Esophagus mucosa (tissue), 1 donor: ENCODE measurements at regions not wholly inside any gene's neighbourhood (a gene's known extent, or its start where the extent isn't known, plus 50 kb on each side); places are given as distances from the start of the nearest gene placed in this dataset.
A peak's percentile ranks its signal among the peaks of the same experiment; 100 is the strongest.
"Not testable (repeated sequence)": the region's sequence is repeated elsewhere in the genome, so short reads cannot be mapped to it uniquely, and the experiment has no call there.

ENCODE experiments used
- ATAC-seq: fragments of 200-7000 bp; cut with Tn5 transposase; one replicate; pipeline ENCODE4 v1.9.1; 2020
- donor health status: DM: yes; HTN: yes; CAD: no.

DNA sequence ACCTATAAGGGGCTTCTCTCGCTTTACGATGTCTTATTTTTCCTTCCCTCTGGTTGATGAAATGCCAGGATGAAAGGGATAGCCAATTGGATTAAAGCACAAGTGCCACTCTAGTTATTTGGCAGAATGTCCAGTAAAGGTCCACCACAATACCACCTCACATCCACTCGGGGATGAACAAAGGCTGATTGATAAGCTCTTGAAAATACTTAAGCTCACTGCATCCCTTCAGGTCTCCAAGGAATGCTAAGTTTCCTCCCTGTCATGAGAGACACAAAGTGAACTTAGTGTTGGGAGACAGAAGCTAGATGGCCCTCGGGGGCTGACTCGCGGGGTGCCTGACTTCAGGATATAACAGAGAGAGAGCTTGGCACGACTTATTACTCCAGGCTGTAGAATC lies 185.9 kb upstream of the ZNF644 start:
- ATAC-seq = not testable (repeated sequence)

DNA sequence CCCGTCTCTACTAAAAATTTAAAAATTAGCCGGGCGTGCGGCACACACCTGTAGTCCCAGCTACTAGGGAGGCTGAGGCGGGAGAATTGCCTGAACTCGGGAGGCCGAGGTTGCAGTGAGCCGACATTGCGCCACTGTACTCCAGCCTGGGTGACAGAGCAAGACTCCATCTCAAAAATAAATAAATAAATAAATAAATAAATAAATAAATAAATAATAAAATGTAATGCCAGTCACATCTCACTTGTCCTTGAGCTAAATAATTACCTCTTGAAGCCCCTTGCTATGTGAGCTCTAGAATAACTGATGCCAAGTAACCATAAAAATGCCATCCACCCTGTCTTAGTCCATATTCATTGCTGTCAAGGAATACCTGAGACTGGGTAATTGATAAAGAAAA lies 182.3 kb upstream of the ZNF644 start:
- ATAC-seq = not testable (repeated sequence)

GRCh38 chr1:91201694-91202093 lies 179.9 kb upstream of the ZNF644 start:
- ATAC-seq = no peak

DNA sequence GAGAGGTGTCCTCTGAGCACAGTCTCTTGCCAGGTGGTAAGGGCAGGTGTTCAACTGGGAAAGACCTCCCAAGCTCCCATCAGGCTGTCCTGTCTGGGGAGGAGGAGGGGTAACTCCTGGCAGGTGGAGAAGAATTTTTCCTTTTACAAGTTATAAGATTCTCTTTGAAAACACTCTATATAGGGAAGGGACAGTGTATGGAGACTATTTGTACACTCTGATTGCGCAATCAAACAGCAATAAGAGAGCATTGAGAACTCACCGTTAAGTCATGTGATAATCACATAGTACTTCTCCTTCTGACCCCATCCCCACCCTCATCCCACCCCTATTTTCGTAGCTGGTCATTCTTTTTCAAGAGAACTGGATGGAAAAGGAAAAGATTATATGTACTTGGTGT lies 179.3 kb upstream of the ZNF644 start:
- ATAC-seq = no peak

- ATAC-seq = no peak
Measured at GRCh38 chr1:91200675-91201074, 178.8 kb upstream of the ZNF644 start.

DNA sequence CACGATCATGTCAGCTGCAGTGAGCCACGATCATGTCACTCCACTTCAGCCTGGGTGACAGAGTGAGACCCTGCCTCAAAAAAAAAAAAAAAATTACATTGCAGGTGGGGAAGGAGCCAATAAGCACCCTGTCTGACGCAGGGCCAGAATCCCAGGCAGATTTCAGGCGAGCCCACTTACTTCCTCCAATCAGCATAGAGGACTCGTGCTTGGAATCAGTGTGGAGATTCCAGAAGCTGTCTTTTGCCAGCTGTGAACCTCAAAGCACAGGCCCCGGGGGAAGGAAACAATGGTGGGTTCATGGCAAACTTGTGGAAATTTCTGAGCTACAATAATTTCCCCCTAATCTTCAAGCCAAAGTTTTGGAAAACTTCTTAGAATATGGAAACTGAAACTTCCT lies 178.2 kb upstream of the ZNF644 start:
- no peak for ATAC-seq

DNA sequence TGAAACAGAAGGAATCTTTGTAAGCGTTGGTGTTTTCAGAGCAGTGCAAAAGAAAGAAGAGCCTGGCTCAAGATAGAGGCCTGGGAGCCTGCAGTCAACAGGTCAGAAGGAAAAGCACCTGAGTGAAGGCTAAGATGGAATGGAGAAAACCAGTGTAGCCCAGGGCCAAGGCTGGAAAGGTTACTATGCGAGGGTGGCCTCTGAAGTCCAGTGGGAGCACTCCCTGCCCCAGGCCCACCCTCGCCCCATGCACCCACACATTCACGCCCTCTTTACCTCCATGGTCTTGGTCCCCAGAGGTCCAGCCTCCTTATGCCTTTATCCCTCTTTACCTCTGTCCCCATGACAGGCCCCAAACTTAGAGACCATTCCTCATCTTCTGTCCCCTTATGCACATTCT lies 169.2 kb upstream of the ZNF644 start:
- no peak for ATAC-seq

- ATAC-seq = peak; percentile 37
Measured at GRCh38 chr1:91189096-91189495, 167.3 kb upstream of the ZNF644 start.

- not testable (repeated sequence) for ATAC-seq
Measured at GRCh38 chr1:91182807-91183206, 161.0 kb upstream of the ZNF644 start.

GRCh38 chr1:91176250-91176649 lies 154.4 kb upstream of the ZNF644 start:
- no peak for ATAC-seq

DNA sequence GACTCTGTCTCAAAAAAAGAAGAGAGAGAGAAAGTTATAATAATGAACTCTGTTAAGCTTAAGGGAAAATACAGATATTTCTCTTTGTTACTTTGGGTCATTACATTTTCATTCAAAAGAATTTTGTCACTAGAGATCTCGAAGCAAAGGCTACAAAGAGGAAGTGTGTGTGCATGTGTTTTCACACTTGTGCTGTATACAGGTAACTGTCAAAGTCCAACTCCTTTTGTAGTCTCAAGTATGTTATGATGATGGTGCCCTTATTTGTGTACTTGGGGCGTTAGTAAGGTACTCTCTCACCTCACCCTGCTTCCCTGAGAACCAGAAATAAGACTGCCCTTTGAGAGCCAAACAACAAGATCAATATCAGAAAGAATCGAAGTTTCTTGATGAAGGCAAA lies 152.9 kb upstream of the ZNF644 start:
- ATAC-seq = no peak

- no peak for ATAC-seq
Measured at GRCh38 chr1:91173346-91173890, 151.6 kb upstream of the ZNF644 start.

DNA sequence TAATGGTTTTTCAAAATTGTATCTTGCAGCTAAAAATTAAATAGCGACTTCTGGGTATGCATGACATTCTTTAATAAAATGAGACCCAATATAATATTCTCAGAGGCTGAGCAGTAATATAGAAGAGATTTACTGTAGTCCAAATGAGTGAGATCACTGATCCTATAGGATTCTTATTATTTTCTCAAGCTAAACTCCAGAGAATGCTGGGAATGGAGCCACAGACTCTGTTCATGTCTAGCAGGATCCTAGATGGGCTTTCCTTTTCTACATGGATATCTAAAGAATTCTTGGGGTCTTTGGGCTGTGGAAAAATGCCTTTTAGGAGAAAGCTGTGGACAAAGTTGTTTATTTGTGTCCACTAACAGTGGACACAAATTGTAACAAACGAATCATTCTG lies 150.7 kb upstream of the ZNF644 start:
- no peak for ATAC-seq

DNA sequence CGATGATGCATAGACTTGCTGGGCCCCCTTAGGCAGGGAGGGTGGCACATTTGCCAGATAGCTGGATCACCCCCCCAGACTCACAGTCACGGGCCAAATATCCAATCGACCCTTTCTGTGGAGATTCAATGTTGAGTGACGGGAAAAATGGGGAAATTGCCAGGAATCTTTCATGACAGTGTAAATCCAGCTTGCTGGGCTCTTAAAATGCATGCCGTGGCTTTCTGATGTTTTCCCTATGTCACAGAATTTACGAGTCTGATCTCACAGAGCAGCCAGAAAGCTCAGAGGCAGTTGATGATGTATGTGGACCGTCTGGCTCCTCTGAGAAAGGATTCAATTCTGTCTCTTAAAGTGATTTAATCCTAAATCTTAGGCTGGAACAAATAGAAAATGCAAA lies 150.1 kb upstream of the ZNF644 start:
- no peak for ATAC-seq

GRCh38 chr1:91170571-91170970 lies 148.7 kb upstream of the ZNF644 start:
- no peak for ATAC-seq

DNA sequence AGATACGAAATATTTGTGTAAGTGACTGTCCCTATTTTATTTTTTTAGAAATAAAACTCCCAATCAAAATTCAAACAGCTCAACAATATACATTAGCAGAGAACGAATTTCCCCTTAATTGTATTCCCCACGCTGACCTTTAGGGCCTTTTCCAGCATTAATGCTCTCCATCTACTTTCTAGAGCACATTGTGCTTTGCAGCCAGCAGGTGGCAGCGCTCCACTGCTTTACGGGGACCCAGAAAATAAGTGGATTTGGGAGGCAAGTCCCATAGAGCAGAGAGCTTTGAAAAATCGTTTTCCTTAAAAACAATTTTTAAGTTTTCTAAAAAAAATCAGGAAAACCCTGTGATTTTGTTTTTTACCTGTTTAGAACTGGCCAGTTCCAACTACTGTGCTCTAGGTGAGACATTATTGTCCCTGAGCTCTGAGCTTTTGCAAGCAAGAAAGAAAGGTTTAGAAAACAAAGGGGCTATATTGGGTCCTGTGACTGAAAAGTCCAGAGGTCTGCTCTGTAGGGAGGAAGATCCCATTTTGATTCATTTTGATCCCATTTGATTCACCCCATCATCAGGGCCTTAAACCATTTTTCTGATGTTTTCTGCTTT lies 144.4 kb upstream of the ZNF644 start:
- ATAC-seq = peak; percentile 72

- ATAC-seq = peak; percentile 87
Measured at GRCh38 chr1:91165033-91165654, 143.3 kb upstream of the ZNF644 start.

- ATAC-seq = no peak
Measured at GRCh38 chr1:91162613-91163012, 140.8 kb upstream of the ZNF644 start.

GRCh38 chr1:91161749-91162148 lies 139.9 kb upstream of the ZNF644 start:
- no peak for ATAC-seq

DNA sequence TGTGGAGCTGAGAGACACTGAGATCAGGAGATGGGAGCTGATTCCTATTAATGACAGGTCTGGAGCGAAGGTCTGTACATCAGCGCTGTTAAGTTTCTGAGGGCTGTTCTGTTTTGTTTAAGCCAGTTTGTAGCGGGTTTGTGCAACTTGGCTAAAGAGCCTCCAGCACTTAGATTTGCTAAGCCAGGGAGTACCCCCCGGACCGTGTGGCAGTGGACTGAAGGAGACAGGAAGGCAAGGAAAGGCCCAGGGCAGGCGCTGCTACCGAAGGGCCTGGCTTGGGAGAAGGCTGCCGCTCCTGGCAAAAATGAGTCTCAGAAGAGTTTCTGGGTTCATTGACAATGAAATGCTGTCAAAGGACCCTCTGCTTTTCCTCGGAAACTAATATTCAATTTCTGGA lies 139.3 kb upstream of the ZNF644 start:
- no peak for ATAC-seq

DNA sequence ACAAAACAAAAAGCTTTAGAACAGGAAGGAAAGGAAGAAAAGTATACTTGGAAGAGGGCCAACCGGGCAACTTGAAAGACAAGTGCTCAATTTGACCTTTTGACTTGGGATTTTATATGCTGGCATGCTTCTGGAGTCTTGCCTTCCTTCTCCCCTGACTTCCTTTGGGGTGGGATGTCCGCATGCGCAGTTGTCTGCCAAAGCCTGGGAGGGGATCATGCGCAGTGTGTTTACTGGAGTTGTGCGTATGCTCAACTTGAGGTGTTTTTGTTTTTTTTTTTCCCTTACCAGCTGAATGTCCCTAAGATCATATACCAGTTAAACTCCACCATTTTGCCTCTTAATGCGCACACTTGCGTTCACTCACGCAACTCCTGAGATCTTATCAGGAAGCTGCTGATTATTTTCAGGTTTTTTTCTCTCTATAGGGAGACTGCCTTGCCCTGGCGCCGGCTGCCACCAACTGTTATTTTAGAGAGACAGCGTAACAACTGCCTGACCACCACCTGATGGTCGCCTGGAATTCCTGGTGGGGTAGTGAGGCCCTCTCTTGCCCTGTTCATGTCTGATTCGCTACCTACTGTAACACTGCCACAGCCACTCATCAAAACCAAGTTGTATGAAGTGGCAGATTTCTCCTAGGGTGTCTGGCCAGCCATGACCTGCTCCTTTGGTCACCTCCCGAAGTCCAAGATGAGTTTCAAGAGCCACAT lies 138.7 kb upstream of the ZNF644 start:
- no peak for ATAC-seq

DNA sequence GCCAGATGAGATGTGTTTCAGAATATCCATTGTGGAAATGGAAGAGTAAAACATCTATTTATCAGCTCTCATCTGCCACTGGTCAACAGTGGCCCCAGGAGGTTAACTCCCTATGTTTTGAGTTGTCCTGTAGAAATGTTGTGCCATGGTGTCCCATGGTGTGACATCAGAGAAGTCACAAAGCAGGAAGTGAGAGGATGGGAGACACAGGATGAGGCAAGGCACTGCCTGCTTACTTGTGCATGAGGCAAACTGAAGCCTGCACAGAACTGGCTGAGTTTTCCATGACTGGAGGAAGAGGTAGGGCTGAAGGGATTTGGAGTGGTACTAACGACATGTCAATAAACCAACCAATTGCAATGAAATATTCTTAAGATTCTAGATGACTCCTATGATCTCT lies 131.5 kb upstream of the ZNF644 start:
- ATAC-seq = no peak

DNA sequence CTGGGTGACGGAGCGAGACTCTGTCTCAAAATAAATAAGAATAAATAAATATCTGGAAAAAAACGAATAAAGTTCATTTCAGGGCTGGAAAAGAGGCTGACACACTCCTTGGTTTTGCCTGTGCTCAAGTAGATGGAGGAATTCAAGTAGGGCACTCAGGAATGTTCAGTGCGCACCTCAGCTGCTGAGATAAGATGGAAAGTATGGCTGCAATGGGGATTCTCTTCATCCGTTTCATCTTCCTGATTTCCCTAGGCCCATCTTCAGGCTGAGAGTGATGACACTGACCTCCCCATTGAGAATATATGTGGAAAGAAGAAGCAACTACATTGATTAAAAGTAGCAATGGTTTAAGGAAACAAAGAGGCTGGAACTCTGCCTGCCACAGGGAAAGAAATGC lies 130.5 kb upstream of the ZNF644 start:
- no peak for ATAC-seq

GRCh38 chr1:91151702-91152101 lies 129.9 kb upstream of the ZNF644 start:
- ATAC-seq = no peak
